SK-N-SH treated with all-trans-retinoic acid at 6 μM for 48 hours (cell line): ENCODE measurements at regions not wholly inside any gene's neighbourhood (a gene's known extent, or its start where the extent isn't known, plus 50 kb on each side); places are given as distances from the start of the nearest gene placed in this dataset.

Source experiments
- ATAC-seq: fragments of 200-7000 bp; cut with Tn5 transposase; 3 replicates; pipeline ENCODE4 v1.9.1; 2020; ENCODE audit warnings: mild to moderate bottlenecking, moderate library complexity
- ARNTL ChIP-seq: fragments of 450-650 bp; formaldehyde crosslinking; IDR thresholded peaks from 2 replicates; pipeline ENCODE4 v1.5.0; 2020; ENCODE audit warnings: low read depth, mild to moderate bottlenecking, moderate library complexity, borderline replicate concordance
- CSDC2 ChIP-seq: fragments of 250-450 bp; sonication (Bioruptor Pico); IDR thresholded peaks from 2 replicates; pipeline ENCODE4 v1.5.0; 2020; ENCODE audit warnings: mild to moderate bottlenecking, moderate library complexity
- ESRRG ChIP-seq: fragments of 250-450 bp; sonication (Bioruptor Pico); IDR thresholded peaks from 2 replicates; pipeline ENCODE4 v1.6.1; 2021; ENCODE audit warnings: mild to moderate bottlenecking
- GLIS3 ChIP-seq: fragments of 250-450 bp; sonication (Bioruptor Pico); IDR thresholded peaks from 2 replicates; pipeline ENCODE4 v1.5.0; 2020; ENCODE audit warnings: mild to moderate bottlenecking, moderate library complexity
- ISL1 ChIP-seq: fragments of 250-450 bp; sonication (Bioruptor Pico); IDR thresholded peaks from 2 replicates; pipeline ENCODE4 v2.1.2; 2022; ENCODE audit warnings: mild to moderate bottlenecking, moderate library complexity
- OSR1 ChIP-seq: fragments of 250-450 bp; sonication (Bioruptor Pico); IDR thresholded peaks from 2 replicates; pipeline ENCODE4 v1.8.0; 2022; ENCODE audit warnings: moderate library complexity, mild to moderate bottlenecking, inconsistent platforms
- PPARA ChIP-seq: fragments of 250-450 bp; sonication (Bioruptor Pico); IDR thresholded peaks from 2 replicates; pipeline ENCODE4 v1.5.0; 2020; ENCODE audit warnings: mild to moderate bottlenecking, borderline replicate concordance
- RARB ChIP-seq: fragments of 250-450 bp; sonication (Bioruptor Pico); IDR thresholded peaks from 2 replicates; pipeline ENCODE4 v1.8.0; 2021; ENCODE audit warnings: mild to moderate bottlenecking, moderate library complexity
- SNAI2 ChIP-seq: fragments of 250-450 bp; sonication (Bioruptor Pico); IDR thresholded peaks from 2 replicates; pipeline ENCODE4 v1.5.0; 2020; ENCODE audit warnings: mild to moderate bottlenecking, moderate library complexity
- TOX ChIP-seq: fragments of 250-450 bp; sonication (Bioruptor Pico); IDR thresholded peaks from 2 replicates; pipeline ENCODE4 v1.8.0; 2021; ENCODE audit warnings: mild to moderate bottlenecking, moderate library complexity, borderline replicate concordance
- TSHZ2 ChIP-seq: fragments of 250-450 bp; sonication (Bioruptor Pico); IDR thresholded peaks from 2 replicates; pipeline ENCODE4 v1.5.0; 2020; ENCODE audit warnings: mild to moderate bottlenecking, moderate library complexity
- ZC3H10 ChIP-seq: fragments of 250-450 bp; sonication (Bioruptor Pico); IDR thresholded peaks from 2 replicates; pipeline ENCODE4 v1.5.1; 2021; ENCODE audit warnings: mild to moderate bottlenecking, moderate library complexity
- ZFP30 ChIP-seq: fragments of 450-650 bp; formaldehyde crosslinking; IDR thresholded peaks from 2 replicates; pipeline ENCODE4 v1.5.0; 2022; ENCODE audit warnings: mild to moderate bottlenecking, moderate library complexity
- ZNF70 ChIP-seq: fragments of 450-650 bp; formaldehyde crosslinking; IDR thresholded peaks from 2 replicates; pipeline ENCODE4 v1.5.0; 2020; ENCODE audit warnings: mild to moderate bottlenecking, moderate library complexity
- ZNF8 ChIP-seq: fragments of 450-650 bp; formaldehyde crosslinking; IDR thresholded peaks from 2 replicates; pipeline ENCODE4 v1.5.0; 2020; ENCODE audit warnings: mild to moderate bottlenecking, moderate library complexity
- TF ChIP-seq, protein P1 (sequence below): fragments of 250-450 bp; sonication (Bioruptor Pico); IDR thresholded peaks from 2 replicates; pipeline ENCODE4 v1.8.0; 2020; ENCODE audit warnings: mild to moderate bottlenecking, moderate library complexity, borderline replicate concordance
- TF ChIP-seq, protein P2 (sequence below): fragments of 250-450 bp; sonication (Bioruptor Pico); IDR thresholded peaks from 2 replicates; pipeline ENCODE4 v1.5.1; 2020; ENCODE audit warnings: low read depth, mild to moderate bottlenecking, moderate library complexity
- TF ChIP-seq, protein P3 (sequence below): fragments of 250-450 bp; sonication (Bioruptor Pico); IDR thresholded peaks from 2 replicates; pipeline ENCODE4 v1.8.0; 2021; ENCODE audit warnings: low read depth, mild to moderate bottlenecking, moderate library complexity, borderline replicate concordance
- TF ChIP-seq, protein P4 (sequence below): fragments of 250-450 bp; sonication (Bioruptor Pico); IDR thresholded peaks from 2 replicates; pipeline ENCODE4 v1.5.1; 2021; ENCODE audit warnings: mild to moderate bottlenecking, moderate library complexity

GRCh38 chr12:105665366-105665765 is 334.9 kb downstream of the C12orf75 start:
- ATAC-seq: no peak
- TF ChIP-seq, protein P1, sequence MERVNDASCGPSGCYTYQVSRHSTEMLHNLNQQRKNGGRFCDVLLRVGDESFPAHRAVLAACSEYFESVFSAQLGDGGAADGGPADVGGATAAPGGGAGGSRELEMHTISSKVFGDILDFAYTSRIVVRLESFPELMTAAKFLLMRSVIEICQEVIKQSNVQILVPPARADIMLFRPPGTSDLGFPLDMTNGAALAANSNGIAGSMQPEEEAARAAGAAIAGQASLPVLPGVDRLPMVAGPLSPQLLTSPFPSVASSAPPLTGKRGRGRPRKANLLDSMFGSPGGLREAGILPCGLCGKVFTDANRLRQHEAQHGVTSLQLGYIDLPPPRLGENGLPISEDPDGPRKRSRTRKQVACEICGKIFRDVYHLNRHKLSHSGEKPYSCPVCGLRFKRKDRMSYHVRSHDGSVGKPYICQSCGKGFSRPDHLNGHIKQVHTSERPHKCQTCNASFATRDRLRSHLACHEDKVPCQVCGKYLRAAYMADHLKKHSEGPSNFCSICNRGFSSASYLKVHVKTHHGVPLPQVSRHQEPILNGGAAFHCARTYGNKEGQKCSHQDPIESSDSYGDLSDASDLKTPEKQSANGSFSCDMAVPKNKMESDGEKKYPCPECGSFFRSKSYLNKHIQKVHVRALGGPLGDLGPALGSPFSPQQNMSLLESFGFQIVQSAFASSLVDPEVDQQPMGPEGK (CRISPR knock-in tag): no peak
- no peak for TF ChIP-seq ESRRG
- no peak for TF ChIP-seq ZC3H10 (CRISPR knock-in tag)
- TF ChIP-seq, protein P2, sequence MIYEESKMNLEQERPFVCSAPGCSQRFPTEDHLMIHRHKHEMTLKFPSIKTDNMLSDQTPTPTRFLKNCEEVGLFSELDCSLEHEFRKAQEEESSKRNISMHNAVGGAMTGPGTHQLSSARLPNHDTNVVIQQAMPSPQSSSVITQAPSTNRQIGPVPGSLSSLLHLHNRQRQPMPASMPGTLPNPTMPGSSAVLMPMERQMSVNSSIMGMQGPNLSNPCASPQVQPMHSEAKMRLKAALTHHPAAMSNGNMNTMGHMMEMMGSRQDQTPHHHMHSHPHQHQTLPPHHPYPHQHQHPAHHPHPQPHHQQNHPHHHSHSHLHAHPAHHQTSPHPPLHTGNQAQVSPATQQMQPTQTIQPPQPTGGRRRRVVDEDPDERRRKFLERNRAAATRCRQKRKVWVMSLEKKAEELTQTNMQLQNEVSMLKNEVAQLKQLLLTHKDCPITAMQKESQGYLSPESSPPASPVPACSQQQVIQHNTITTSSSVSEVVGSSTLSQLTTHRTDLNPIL: no peak
- TF ChIP-seq PPARA (CRISPR knock-in tag): no peak

GRCh38 chr12:105667973-105668743 is 337.7 kb downstream of the C12orf75 start:
- TF ChIP-seq ARNTL (CRISPR knock-in tag) (no peak), ZFP30 (CRISPR knock-in tag) (no peak), SNAI2 (CRISPR knock-in tag) (no peak)
- TF ChIP-seq, protein P1 (CRISPR knock-in tag): no peak
- TF ChIP-seq, all 23 proteins: peak for 0
- no peak for ATAC-seq

- TF ChIP-seq GLIS3 (CRISPR knock-in tag) (no peak), ZFP30 (CRISPR knock-in tag) (no peak), TSHZ2 (CRISPR knock-in tag) (no peak), RARB (no peak)
- TF ChIP-seq, protein P1 (CRISPR knock-in tag): no peak
- no peak for ATAC-seq
Observed at GRCh38 chr12:105670672-105671071, 340.2 kb downstream of the C12orf75 start.

- ATAC-seq: peak; percentile 86
- no peak for TF ChIP-seq GLIS3 (CRISPR knock-in tag)
- no peak for TF ChIP-seq CSDC2 (CRISPR knock-in tag)
- TF ChIP-seq ISL1 (CRISPR knock-in tag): no peak
- no peak for TF ChIP-seq ZNF8 (CRISPR knock-in tag)
- TF ChIP-seq ARNTL (CRISPR knock-in tag): no peak
- TF ChIP-seq SNAI2 (CRISPR knock-in tag): no peak
- no peak for TF ChIP-seq ZNF70
- TF ChIP-seq, protein P3, sequence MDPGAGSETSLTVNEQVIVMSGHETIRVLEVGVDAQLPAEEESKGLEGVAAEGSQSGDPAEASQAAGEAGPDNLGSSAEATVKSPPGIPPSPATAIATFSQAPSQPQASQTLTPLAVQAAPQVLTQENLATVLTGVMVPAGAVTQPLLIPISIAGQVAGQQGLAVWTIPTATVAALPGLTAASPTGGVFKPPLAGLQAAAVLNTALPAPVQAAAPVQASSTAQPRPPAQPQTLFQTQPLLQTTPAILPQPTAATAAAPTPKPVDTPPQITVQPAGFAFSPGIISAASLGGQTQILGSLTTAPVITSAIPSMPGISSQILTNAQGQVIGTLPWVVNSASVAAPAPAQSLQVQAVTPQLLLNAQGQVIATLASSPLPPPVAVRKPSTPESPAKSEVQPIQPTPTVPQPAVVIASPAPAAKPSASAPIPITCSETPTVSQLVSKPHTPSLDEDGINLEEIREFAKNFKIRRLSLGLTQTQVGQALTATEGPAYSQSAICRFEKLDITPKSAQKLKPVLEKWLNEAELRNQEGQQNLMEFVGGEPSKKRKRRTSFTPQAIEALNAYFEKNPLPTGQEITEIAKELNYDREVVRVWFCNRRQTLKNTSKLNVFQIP (CRISPR knock-in tag): no peak
- TF ChIP-seq ZC3H10 (CRISPR knock-in tag): no peak
- TF ChIP-seq, protein P4, sequence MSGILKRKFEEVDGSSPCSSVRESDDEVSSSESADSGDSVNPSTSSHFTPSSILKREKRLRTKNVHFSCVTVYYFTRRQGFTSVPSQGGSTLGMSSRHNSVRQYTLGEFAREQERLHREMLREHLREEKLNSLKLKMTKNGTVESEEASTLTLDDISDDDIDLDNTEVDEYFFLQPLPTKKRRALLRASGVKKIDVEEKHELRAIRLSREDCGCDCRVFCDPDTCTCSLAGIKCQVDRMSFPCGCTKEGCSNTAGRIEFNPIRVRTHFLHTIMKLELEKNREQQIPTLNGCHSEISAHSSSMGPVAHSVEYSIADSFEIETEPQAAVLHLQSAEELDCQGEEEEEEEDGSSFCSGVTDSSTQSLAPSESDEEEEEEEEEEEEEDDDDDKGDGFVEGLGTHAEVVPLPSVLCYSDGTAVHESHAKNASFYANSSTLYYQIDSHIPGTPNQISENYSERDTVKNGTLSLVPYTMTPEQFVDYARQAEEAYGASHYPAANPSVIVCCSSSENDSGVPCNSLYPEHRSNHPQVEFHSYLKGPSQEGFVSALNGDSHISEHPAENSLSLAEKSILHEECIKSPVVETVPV (CRISPR knock-in tag): no peak
- TF ChIP-seq PPARA (CRISPR knock-in tag): no peak
- TF ChIP-seq ESRRG: no peak
- TF ChIP-seq, protein P2: no peak
- no peak for TF ChIP-seq OSR1 (CRISPR knock-in tag)
- no peak for TF ChIP-seq TOX (CRISPR knock-in tag)
- no peak for TF ChIP-seq RARB
Observed at GRCh38 chr12:105671720-105672119, 341.2 kb downstream of the C12orf75 start.
